Esophagus (tissue), 2 donors: ENCODE measurements at regions not wholly inside any gene's neighbourhood (a gene's known extent, or its start where the extent isn't known, plus 50 kb on each side); places are given as distances from the start of the nearest gene placed in this dataset.

Experiments
- H3K27ac ChIP-seq, 2 donors: one replicate each; pipeline ENCODE4 v1.5.1; 2013; ENCODE audit warnings: low read depth in 2 of 2, mild to moderate bottlenecking in 2 of 2, inconsistent platforms in 1 of 2, low read length in 1 of 2, moderate library complexity in 1 of 2
- H3K27me3 ChIP-seq, 2 donors: one replicate each; pipeline ENCODE4 v1.6.1; 2013; ENCODE audit warnings: low read length in 2 of 2, control low read depth in 1 of 2, mild to moderate bottlenecking in 1 of 2; ENCODE audit not compliant: insufficient read depth in 2 of 2, control insufficient read depth in 1 of 2
- H3K36me3 ChIP-seq, 2 donors: one replicate each; pipeline ENCODE4 v1.6.1; 2013; ENCODE audit warnings: low read length in 1 of 2; ENCODE audit not compliant: control insufficient read depth in 2 of 2, insufficient read depth in 2 of 2
- H3K4me1 ChIP-seq, 2 donors: one replicate each; pipeline ENCODE4 v1.6.1; 2013; ENCODE audit warnings: low read length in 1 of 2; ENCODE audit not compliant: control insufficient read depth in 2 of 2, insufficient read depth in 2 of 2
- H3K4me3 ChIP-seq, 2 donors: one replicate each; pipeline ENCODE4 v1.5.1; 2013; ENCODE audit warnings: low read length in 2 of 2, mild to moderate bottlenecking in 2 of 2, low read depth in 1 of 2, moderate library complexity in 1 of 2
- H3K9me3 ChIP-seq, 2 donors: one replicate each; pipeline ENCODE4 v1.6.1; 2013; ENCODE audit warnings: mild to moderate bottlenecking in 2 of 2, low read depth in 1 of 2, low read length in 1 of 2, moderate library complexity in 1 of 2; ENCODE audit not compliant: control insufficient read depth in 2 of 2, insufficient read depth in 1 of 2
- WGBS, 2 donors: extraction: QIAGEN DNeasy Blood & Tissue Kit; methylation state at CpG; one replicate each; pipeline ENCODE4 v1.1.7; 2013; 5-methylcytosine and 5-hydroxymethylcytosine counted together
- donor health status: healthy with polysubstance abuse.
- donor health status: Bipolar disorder and iron deficiency.

DNA sequence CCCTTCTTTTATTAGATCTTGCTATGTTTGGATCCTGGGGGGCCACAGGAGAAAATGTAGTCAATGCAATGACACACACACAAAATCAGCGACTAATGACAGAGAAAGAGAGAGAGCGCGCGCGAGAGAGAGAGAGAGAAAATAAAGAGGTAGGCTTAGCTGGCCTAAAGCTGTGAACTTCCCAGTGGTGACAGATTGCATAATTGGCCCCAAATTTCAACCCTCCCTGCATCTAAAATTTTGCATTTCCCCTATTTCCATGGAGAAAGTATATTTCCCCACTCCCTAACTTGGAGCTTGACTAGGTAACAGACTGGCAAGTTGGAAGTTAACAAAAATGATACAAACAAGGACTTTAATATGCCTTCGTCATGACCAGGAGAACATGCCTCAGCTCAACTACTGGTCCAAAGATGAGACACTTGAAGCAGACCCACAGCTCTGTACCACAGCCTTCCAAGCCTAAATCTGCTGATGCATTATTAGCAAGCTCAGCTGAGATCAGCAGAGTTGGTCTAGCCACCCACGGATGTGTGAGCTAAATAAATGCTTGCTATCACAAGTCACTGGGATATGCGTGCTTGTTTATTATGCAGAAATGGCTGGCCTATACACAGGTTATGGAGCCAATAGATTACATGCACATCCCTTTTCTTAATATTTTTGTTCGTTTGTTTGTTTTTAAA is 118.1 kb upstream of the PRDM1 start:
- H3K4me1 ChIP-seq = no peaks in the 10 kb centered on the region
- no peaks in the 10 kb centered on the region for H3K36me3 ChIP-seq
- WGBS, 2 donors = 77 to 81% methylated on average over 9 of the region's 9 CpGs
- no peaks in the 10 kb centered on the region for H3K27me3 ChIP-seq
- H3K9me3 ChIP-seq = no peaks in the 10 kb centered on the region
- no peak overlapping the region for H3K4me3 ChIP-seq
- H3K27ac ChIP-seq = no peak overlapping the region

DNA sequence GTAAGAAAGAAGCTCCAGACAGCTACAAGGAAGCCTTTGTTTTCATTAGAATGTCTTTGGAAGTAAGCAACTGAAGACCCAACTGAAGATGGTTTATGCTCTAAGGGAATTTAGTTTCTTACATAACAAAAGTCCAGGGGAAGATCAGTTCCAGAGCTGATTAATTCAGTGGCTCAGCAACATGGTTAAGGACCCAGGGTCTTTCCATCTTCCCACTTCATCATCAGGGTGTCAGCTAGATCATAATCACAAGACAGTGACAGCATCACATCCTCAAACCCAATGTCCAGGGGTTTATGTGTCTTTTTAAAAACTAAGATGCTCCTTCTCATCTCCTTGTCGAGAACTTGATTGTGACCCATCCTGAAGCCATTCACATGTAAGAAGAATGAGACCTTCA is 119.7 kb upstream of the PRDM1 start:
- Histone ChIP-seq H3K4me3 (no peak overlapping the region), H3K27ac (no peak overlapping the region), H3K9me3 (no peaks in the 10 kb centered on the region), H3K36me3 (no peaks in the 10 kb centered on the region), H3K27me3 (no peaks in the 10 kb centered on the region), H3K4me1 (no peaks in the 10 kb centered on the region)
- 95 to 99% methylated on average over 1 of the region's 1 CpG for WGBS, 2 donors

DNA sequence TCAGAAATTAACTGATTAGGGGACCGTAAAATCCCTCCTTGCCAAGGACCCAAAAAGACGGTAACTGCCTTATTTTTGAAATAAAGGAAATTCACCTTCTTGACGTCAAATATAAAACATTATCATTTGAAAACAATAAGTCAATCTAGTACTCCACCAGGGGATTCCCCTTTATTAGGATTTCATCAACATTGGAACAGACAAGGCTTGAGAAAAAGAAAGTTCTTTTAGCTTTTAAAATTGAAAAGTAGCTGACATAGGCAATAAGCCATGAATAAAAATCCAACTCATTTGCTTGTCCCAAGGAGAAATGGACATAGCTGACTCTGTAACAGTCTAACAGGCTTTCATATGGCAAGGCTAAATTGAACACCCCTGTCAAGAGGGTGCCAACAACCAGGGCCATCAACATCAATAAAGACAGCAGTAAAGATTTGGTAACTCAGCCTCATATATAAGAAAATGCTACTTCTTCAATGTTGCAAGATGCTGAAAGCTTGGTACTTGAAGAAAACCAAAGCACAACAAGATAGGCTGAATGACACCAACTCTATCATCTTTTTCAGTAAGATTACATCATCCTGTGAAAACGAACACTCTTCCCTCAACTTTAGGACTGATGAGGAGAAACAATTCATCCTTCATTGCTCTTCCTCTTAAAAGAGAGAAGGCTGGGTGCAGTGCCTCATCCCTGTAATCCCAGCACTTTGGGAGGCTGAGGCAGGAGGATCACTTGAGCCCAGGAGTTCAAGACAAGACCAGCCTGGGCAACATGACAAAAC is 121.0 kb upstream of the PRDM1 start:
- H3K4me1 ChIP-seq = no peaks in the 10 kb centered on the region
- WGBS, 2 donors = 74 to 82% methylated on average over 4 of the region's 4 CpGs
- H3K27ac ChIP-seq = no peak overlapping the region
- H3K27me3 ChIP-seq = no peaks in the 10 kb centered on the region
- H3K36me3 ChIP-seq = no peaks in the 10 kb centered on the region
- H3K9me3 ChIP-seq = no peaks in the 10 kb centered on the region
- no peak overlapping the region for H3K4me3 ChIP-seq

GRCh38 chr6:105954148-105954547 is 132.0 kb upstream of the PRDM1 start:
- H3K36me3 ChIP-seq = no peaks in the 10 kb centered on the region
- no peak overlapping the region for H3K27ac ChIP-seq
- H3K4me3 ChIP-seq = no peak overlapping the region
- whole genome bisulfite sequencing, 2 donors = 77 to 78% methylated on average over 4 of the region's 4 CpGs
- H3K4me1 ChIP-seq = no peaks in the 10 kb centered on the region
- H3K9me3 ChIP-seq = no peaks in the 10 kb centered on the region
- H3K27me3 ChIP-seq = no peaks in the 10 kb centered on the region

DNA sequence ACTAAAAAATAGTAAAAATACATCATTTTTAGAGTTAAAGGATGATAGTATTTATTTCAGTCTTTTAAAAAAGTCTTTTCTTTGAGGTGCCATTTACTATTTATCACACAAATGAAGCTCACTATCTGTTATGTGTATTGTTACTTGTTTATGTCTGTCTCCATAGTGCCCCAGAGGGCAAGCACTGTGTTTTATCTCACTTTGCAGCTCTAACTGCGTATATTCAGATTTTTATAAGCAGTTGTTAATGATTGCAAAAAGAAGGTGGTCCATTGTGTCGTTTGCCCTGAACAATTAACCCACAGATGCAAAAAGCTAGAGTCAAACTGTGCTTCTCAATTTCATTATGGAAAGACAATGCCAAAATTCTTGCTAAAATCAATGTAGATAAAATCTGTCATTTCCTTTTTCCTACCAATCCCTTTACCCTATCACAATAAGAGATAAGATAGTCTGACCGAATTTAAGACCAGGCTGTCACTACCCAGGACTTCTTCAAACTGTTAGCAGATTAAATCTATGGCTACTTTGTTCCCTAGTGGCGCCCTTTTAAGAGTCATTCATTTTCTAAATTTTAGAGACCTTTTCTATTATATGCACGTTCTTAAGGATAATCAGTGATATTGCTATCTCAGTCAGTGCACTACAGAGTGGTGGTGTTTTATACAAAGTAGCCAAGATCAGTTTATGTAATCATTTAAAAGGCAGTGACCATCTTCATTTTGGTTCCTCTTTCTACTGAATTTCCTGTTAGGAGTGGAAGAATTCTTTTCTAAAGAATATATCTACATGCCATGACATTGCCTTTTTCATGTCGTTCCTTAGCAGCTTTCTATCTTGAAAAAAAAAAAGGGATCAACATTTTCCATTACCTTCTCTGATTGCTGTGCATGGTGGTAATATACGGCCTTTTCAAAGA is 133.1 kb upstream of the PRDM1 start:
- WGBS, 2 donors = 63 to 75% methylated on average over 7 of the region's 7 CpGs
- H3K27me3 ChIP-seq = no peaks in the 10 kb centered on the region
- no peaks in the 10 kb centered on the region for H3K9me3 ChIP-seq
- H3K4me3 ChIP-seq = no peak overlapping the region
- H3K27ac ChIP-seq = no peak overlapping the region
- no peaks in the 10 kb centered on the region for H3K36me3 ChIP-seq
- H3K4me1 ChIP-seq = no peaks in the 10 kb centered on the region

DNA sequence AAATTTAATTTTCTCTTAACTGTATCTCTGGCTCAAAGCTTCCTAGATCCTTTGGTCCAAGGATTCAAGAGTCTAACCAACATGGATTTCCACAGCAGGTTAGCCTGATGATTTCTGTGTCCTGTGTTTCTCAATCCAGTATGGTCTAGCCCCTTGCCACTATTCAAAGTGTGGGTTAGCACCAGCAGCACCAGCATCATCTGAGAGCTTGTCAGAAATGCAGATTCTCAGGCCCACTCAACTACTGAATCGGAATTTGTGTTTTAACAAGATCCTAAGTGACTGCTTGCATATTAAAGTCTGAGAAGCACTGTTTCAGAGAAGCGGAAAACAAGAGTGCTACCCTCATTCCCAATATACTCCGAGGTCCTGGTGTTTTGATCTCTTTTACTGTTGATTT is 133.8 kb upstream of the PRDM1 start:
- Histone ChIP-seq H3K36me3 (no peaks in the 10 kb centered on the region), H3K9me3 (no peaks in the 10 kb centered on the region), H3K4me1 (no peaks in the 10 kb centered on the region), H3K27ac (no peak overlapping the region), H3K27me3 (no peaks in the 10 kb centered on the region), H3K4me3 (no peak overlapping the region)
- WGBS, 2 donors = 82 to 90% methylated on average over 3 of the region's 3 CpGs

DNA sequence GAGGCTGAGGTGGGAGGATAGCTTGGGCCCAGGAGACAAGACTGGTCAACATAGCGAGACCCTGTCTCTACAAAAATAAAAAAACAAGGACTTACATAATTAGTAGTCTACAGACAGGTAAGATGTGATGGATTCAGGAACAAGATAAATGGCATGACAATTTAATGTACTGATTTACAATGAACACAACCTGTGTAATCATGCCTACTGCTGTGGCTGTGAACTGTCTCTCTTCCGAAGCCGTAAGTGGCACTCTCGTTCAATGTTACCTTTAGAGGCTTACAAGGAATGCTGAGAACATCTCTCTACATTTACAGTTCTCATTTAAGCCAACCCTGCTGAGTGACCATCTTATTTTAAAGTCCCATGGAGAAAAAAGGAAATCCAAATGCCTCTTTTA is 134.8 kb upstream of the PRDM1 start:
- no peak overlapping the region for H3K4me3 ChIP-seq
- H3K36me3 ChIP-seq = no peaks in the 10 kb centered on the region
- no peaks in the 10 kb centered on the region for H3K4me1 ChIP-seq
- H3K27me3 ChIP-seq = no peaks in the 10 kb centered on the region
- WGBS, 2 donors = 94 to 95% methylated on average over 4 of the region's 4 CpGs
- H3K27ac ChIP-seq = no peak overlapping the region
- no peaks in the 10 kb centered on the region for H3K9me3 ChIP-seq

DNA sequence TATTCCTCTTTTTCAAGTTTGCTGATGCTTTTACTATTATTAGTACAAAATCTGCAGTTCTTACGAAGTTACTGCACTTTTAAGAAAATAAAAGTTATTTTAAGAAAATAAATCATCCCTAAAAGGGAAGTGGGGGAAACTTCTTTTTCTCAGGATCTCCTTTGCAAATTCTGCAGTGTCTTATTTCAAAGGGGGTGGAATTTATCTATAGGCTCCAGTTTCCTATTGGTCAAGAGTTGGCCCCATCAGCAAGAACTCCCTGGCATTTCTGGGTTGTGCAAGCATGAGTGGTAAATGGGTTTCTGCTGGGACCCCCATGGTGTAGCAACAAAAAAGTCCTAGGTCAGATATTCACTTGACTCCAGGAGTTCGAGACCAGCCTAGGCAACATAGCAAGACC is 136.3 kb upstream of the PRDM1 start:
- WGBS, 2 donors = 79 to 83% methylated on average over 2 of the region's 2 CpGs
- Histone ChIP-seq H3K36me3 (no peaks in the 10 kb centered on the region), H3K27ac (no peak overlapping the region), H3K9me3 (no peaks in the 10 kb centered on the region), H3K4me1 (no peaks in the 10 kb centered on the region), H3K4me3 (no peak overlapping the region), H3K27me3 (no peaks in the 10 kb centered on the region)

- H3K9me3 ChIP-seq = no peaks in the 10 kb centered on the region
- no peak overlapping the region for H3K4me3 ChIP-seq
- WGBS, 2 donors = 84 to 87% methylated on average over 2 of the region's 2 CpGs
- no peaks in the 10 kb centered on the region for H3K36me3 ChIP-seq
- H3K27me3 ChIP-seq = no peaks in the 10 kb centered on the region
- H3K4me1 ChIP-seq = no peaks in the 10 kb centered on the region
- H3K27ac ChIP-seq = no peak overlapping the region
Measured at GRCh38 chr6:105943514-105943913, 142.6 kb upstream of the PRDM1 start.
